Fibroblast of lung (primary cell): ENCODE measurements at regions not wholly inside any gene's neighbourhood (a gene's known extent, or its start where the extent isn't known, plus 50 kb on each side); places are given as distances from the start of the nearest gene placed in this dataset.

ENCODE experiments used
- DNase-seq, 2 donors: peaks; one replicate each; pipeline versions ENCODE4 v3.0.0 to v3.0.0-alpha.2; 2010; ENCODE audit warnings: low read depth in 2 of 2
- H2AFZ ChIP-seq: 2 replicates; pipeline ENCODE4 v1.5.1; 2012; ENCODE audit warnings: low read length, control low read depth, inconsistent platforms
- H3K27ac ChIP-seq: 2 replicates; pipeline ENCODE4 v1.5.1; 2011; ENCODE audit warnings: low read length, control low read depth; ENCODE audit not compliant: insufficient read depth
- H3K27me3 ChIP-seq: 2 replicates; pipeline ENCODE4 v1.5.1; 2011; ENCODE audit warnings: mild to moderate bottlenecking, low read length; ENCODE audit not compliant: control insufficient read depth, insufficient read depth
- H3K36me3 ChIP-seq: 2 replicates; pipeline ENCODE4 v1.5.1; 2011; ENCODE audit warnings: low read length; ENCODE audit not compliant: control insufficient read depth, insufficient read depth
- H3K4me1 ChIP-seq: 2 replicates; pipeline ENCODE4 v1.5.1; 2011; ENCODE audit warnings: low read length; ENCODE audit not compliant: control insufficient read depth, insufficient read depth; ENCODE audit errors: extremely low read depth
- H3K4me2 ChIP-seq: 2 replicates; pipeline ENCODE4 v1.5.1; 2011; ENCODE audit warnings: low read length, control low read depth; ENCODE audit not compliant: insufficient read depth; ENCODE audit errors: extremely low read depth
- H3K4me3 ChIP-seq, 4 experiments: fragments of 200-600 bp in 1 of 4; sonication (generic) in 1 of 4; replicated peaks in 1 of 4; 2 replicates each; pipeline ENCODE4 v1.5.1; 2011 to 2016; ENCODE audit warnings: low read length in 4 of 4, low read depth in 3 of 4, mild to moderate bottlenecking in 3 of 4, control low read depth in 2 of 4, inconsistent platforms in 1 of 4, mixed read lengths in 1 of 4; ENCODE audit not compliant: insufficient read depth in 1 of 4; ENCODE audit errors: control extremely low read depth in 1 of 4
- H3K79me2 ChIP-seq: 2 replicates; pipeline ENCODE4 v1.5.1; 2012; ENCODE audit warnings: mild to moderate bottlenecking, low read length, inconsistent platforms; ENCODE audit not compliant: control insufficient read depth, insufficient read depth
- H3K9ac ChIP-seq: 2 replicates; pipeline ENCODE4 v1.5.1; 2011; ENCODE audit warnings: mild to moderate bottlenecking, low read length, control low read depth; ENCODE audit not compliant: insufficient read depth
- H3K9me3 ChIP-seq: 2 replicates; pipeline ENCODE4 v1.5.1; 2012; ENCODE audit warnings: low read depth, low read length; ENCODE audit not compliant: control insufficient read depth, insufficient read depth
- H4K20me1 ChIP-seq: 2 replicates; pipeline ENCODE4 v1.5.1; 2011; ENCODE audit warnings: low read length; ENCODE audit not compliant: control insufficient read depth, insufficient read depth; ENCODE audit errors: extremely low read depth
- EZH2 ChIP-seq: IDR thresholded peaks from 2 replicates; pipeline ENCODE4 v1.5.1; 2012; ENCODE audit warnings: low read length, control low read depth, mild to moderate bottlenecking; ENCODE audit errors: missing control alignments
- TF ChIP-seq, protein P1 (sequence below), 2 donors: IDR thresholded peaks in 1 of 2; conservative IDR thresholded peaks in 1 of 2; 1 replicate in 1 of 2; 2 replicates in 1 of 2; pipeline ENCODE4 v1.5.1; 2011 to 2012; ENCODE audit warnings: low read length in 2 of 2, control low read depth in 1 of 2, inconsistent platforms in 1 of 2, low read depth in 1 of 2, mild to moderate bottlenecking in 1 of 2

GRCh38 chr9:22893196-22893843 is 446.7 kb downstream of the DMRTA1 start:
- Histone ChIP-seq H3K36me3 (no peaks in the 10 kb centered on the region), H3K9ac (no peak overlapping the region), H3K4me2 (no peak overlapping the region), H4K20me1 (no peaks in the 10 kb centered on the region), H3K4me3 (no peak overlapping the region), H3K27ac (no peak overlapping the region), H3K4me1 (no peaks in the 10 kb centered on the region), H3K9me3 (no peaks in the 10 kb centered on the region), H2AFZ (no peak overlapping the region), H3K27me3 (no peaks in the 10 kb centered on the region), H3K79me2 (no peaks in the 10 kb centered on the region)
- TF ChIP-seq, protein P1, sequence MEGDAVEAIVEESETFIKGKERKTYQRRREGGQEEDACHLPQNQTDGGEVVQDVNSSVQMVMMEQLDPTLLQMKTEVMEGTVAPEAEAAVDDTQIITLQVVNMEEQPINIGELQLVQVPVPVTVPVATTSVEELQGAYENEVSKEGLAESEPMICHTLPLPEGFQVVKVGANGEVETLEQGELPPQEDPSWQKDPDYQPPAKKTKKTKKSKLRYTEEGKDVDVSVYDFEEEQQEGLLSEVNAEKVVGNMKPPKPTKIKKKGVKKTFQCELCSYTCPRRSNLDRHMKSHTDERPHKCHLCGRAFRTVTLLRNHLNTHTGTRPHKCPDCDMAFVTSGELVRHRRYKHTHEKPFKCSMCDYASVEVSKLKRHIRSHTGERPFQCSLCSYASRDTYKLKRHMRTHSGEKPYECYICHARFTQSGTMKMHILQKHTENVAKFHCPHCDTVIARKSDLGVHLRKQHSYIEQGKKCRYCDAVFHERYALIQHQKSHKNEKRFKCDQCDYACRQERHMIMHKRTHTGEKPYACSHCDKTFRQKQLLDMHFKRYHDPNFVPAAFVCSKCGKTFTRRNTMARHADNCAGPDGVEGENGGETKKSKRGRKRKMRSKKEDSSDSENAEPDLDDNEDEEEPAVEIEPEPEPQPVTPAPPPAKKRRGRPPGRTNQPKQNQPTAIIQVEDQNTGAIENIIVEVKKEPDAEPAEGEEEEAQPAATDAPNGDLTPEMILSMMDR (conservative IDR thresholded peaks at IDR 0.05 in 1 of 2, IDR thresholded peaks at IDR 0.05 in 1 of 2; ENCODE audit: low read depth in 1 of 2, low read length in 2 of 2), result no peak
- TF ChIP-seq EZH2, result no peak
- DNase-seq, result no peak

DNA sequence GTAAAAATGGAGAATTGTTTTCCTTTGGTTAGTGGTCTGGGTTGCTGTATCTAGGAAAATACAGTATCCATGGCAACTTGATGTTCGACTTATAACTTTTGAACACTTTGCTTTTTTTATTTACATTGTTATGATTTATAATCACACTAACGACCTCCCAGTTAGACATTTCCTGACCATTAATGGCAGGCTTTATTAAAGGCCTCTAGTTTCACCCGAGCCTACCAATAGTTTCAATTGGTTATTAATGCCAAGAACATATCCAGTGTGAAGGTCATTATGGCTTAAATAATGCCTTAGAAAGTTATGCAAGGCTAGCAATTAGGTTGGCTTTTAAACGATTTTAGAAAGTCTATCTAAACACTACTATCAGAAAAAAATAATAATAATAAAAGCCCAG is 452.0 kb downstream of the DMRTA1 start:
- H3K27me3 ChIP-seq, result no peaks in the 10 kb centered on the region
- H3K9ac ChIP-seq, result no peak overlapping the region
- H3K79me2 ChIP-seq, result no peaks in the 10 kb centered on the region
- H3K4me1 ChIP-seq, result no peaks in the 10 kb centered on the region
- H3K36me3 ChIP-seq, result no peaks in the 10 kb centered on the region
- DNase-seq, result no peak
- H3K4me2 ChIP-seq, result no peak overlapping the region
- no peak overlapping the region for H2AFZ ChIP-seq
- TF ChIP-seq, protein P1 (conservative IDR thresholded peaks at IDR 0.05 in 1 of 2, IDR thresholded peaks at IDR 0.05 in 1 of 2; ENCODE audit: low read depth in 1 of 2, low read length in 2 of 2), result no peak
- TF ChIP-seq EZH2, result no peak
- no peak overlapping the region for H3K27ac ChIP-seq
- no peaks in the 10 kb centered on the region for H3K9me3 ChIP-seq
- H4K20me1 ChIP-seq, result no peaks in the 10 kb centered on the region
- no peak overlapping the region for H3K4me3 ChIP-seq

DNA sequence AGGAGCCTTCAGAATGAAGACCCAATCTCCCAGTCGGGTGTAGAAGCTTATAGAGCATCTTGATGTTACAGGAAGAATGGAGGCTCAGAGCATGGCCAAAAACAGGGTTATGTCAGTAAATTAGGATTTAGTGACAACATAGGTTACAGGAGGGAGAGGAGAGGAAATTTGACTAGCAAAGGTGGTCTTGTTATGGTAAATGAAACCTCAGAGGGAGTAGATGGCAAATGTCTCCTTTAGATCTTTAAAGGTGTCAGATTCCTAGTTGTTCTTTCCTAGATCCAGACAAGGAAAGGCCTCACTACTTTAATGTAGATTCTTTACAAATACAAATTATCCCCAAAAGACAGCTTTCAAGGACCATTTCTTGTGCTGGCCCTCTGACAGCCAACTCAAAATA is 465.0 kb downstream of the DMRTA1 start:
- Histone ChIP-seq H3K4me1 (no peaks in the 10 kb centered on the region), H3K4me2 (no peak overlapping the region), H3K4me3 (no peak overlapping the region), H4K20me1 (no peaks in the 10 kb centered on the region), H2AFZ (no peak overlapping the region), H3K79me2 (no peaks in the 10 kb centered on the region), H3K36me3 (no peaks in the 10 kb centered on the region), H3K27me3 (no peaks in the 10 kb centered on the region), H3K27ac (no peak overlapping the region), H3K9ac (no peak overlapping the region), H3K9me3 (no peaks in the 10 kb centered on the region)
- TF ChIP-seq, protein P1 (conservative IDR thresholded peaks at IDR 0.05 in 1 of 2, IDR thresholded peaks at IDR 0.05 in 1 of 2; ENCODE audit: low read depth in 1 of 2, low read length in 2 of 2), result no peak
- TF ChIP-seq EZH2, result no peak
- no peak for DNase-seq
